Peyer's patch (tissue), 4 donors: ENCODE measurements at regions not wholly inside any gene's neighbourhood (a gene's known extent, or its start where the extent isn't known, plus 50 kb on each side); places are given as distances from the start of the nearest gene placed in this dataset.

Experiments
- CTCF ChIP-seq, 6 experiments: fragments of 450-650 bp in 4 of 6; fragments of 200-600 bp in 2 of 6; sonication (generic) in 1 of 6; IDR thresholded peaks; one replicate each; pipeline ENCODE4 v1.5.1; 2017 to 2019; ENCODE audit warnings: antibody characterized with exemption in 6 of 6, mild to moderate bottlenecking in 3 of 6, moderate library complexity in 1 of 6
- POLR2A ChIP-seq, 2 donors: fragments of 450-650 bp; IDR thresholded peaks; one replicate each; pipeline ENCODE4 v1.5.1; 2017; ENCODE audit warnings: antibody characterized with exemption in 2 of 2, mild to moderate bottlenecking in 2 of 2, moderate library complexity in 2 of 2

- TF ChIP-seq CTCF (IDR thresholded peaks at IDR 0.05) (no peak), POLR2A (IDR thresholded peaks at IDR 0.05) (no peak)
Observed at GRCh38 chr1:55517036-55517435, 301.9 kb upstream of the USP24 start.
